ENCODE measurements at regions not wholly inside any gene's neighbourhood (a gene's known extent, or its start where the extent isn't known, plus 50 kb on each side); places are given as distances from the start of the nearest gene placed in this dataset.

GRCh38 chr14:61847861-61848260 lies 85.6 kb downstream of the SNAPC1 start:
- Histone ChIP-seq H3K9ac (ENCODE audit: low read depth, low read length) (no peak overlapping the region), H3K36me3 (ENCODE audit: insufficient read depth, low read length) (no peaks in the 10 kb centered on the region), H3K4me2 (ENCODE audit: low read length) (no peak overlapping the region), H3K9me3 (replicated peaks; ENCODE audit: low read length) (no peaks in the 10 kb centered on the region), H3K4me3 (ENCODE audit: low read length) (no peak overlapping the region), H3K4me1 (ENCODE audit: control insufficient read depth, insufficient read depth, low read length) (no peaks in the 10 kb centered on the region), H3K27me3 (ENCODE audit: control insufficient read depth, insufficient read depth, low read length) (peaks cover 25% of the 10 kb centered on the region)

GRCh38 chr14:61854898-61855297 lies 92.7 kb downstream of the SNAPC1 start:
- Histone ChIP-seq H3K36me3 (ENCODE audit: insufficient read depth, low read length) (no peaks in the 10 kb centered on the region), H3K4me1 (ENCODE audit: control insufficient read depth, insufficient read depth, low read length) (no peaks in the 10 kb centered on the region), H3K27me3 (ENCODE audit: control insufficient read depth, insufficient read depth, low read length) (peaks cover 33% of the 10 kb centered on the region), H3K4me3 (ENCODE audit: low read length) (no peak overlapping the region), H3K4me2 (ENCODE audit: low read length) (no peak overlapping the region), H3K9me3 (replicated peaks; ENCODE audit: low read length) (no peaks in the 10 kb centered on the region), H3K9ac (ENCODE audit: low read depth, low read length) (no peak overlapping the region)

- Histone ChIP-seq H3K4me2 (ENCODE audit: low read length) (no peak overlapping the region), H3K4me1 (ENCODE audit: control insufficient read depth, insufficient read depth, low read length) (no peaks in the 10 kb centered on the region), H3K27me3 (ENCODE audit: control insufficient read depth, insufficient read depth, low read length) (peaks cover 35% of the 10 kb centered on the region), H3K9me3 (replicated peaks; ENCODE audit: low read length) (no peaks in the 10 kb centered on the region), H3K4me3 (ENCODE audit: low read length) (no peak overlapping the region), H3K9ac (ENCODE audit: low read depth, low read length) (no peak overlapping the region), H3K36me3 (ENCODE audit: insufficient read depth, low read length) (no peaks in the 10 kb centered on the region)
Observed at GRCh38 chr14:61860294-61860918, 98.2 kb downstream of the SNAPC1 start.

GRCh38 chr14:61861320-61861865 lies 99.2 kb downstream of the SNAPC1 start:
- Histone ChIP-seq H3K4me3 (ENCODE audit: low read length) (no peak overlapping the region), H3K9ac (ENCODE audit: low read depth, low read length) (no peak overlapping the region), H3K36me3 (ENCODE audit: insufficient read depth, low read length) (no peaks in the 10 kb centered on the region), H3K27me3 (ENCODE audit: control insufficient read depth, insufficient read depth, low read length) (peaks cover 32% of the 10 kb centered on the region), H3K9me3 (replicated peaks; ENCODE audit: low read length) (no peaks in the 10 kb centered on the region), H3K4me2 (ENCODE audit: low read length) (no peak overlapping the region), H3K4me1 (ENCODE audit: control insufficient read depth, insufficient read depth, low read length) (no peaks in the 10 kb centered on the region)

GRCh38 chr14:61864329-61864898 lies 102.2 kb downstream of the SNAPC1 start:
- Histone ChIP-seq H3K9ac (ENCODE audit: low read depth, low read length) (no peak overlapping the region), H3K4me1 (ENCODE audit: control insufficient read depth, insufficient read depth, low read length) (no peaks in the 10 kb centered on the region), H3K4me3 (ENCODE audit: low read length) (no peak overlapping the region), H3K27me3 (ENCODE audit: control insufficient read depth, insufficient read depth, low read length) (peaks cover 33% of the 10 kb centered on the region), H3K4me2 (ENCODE audit: low read length) (no peak overlapping the region), H3K9me3 (replicated peaks; ENCODE audit: low read length) (no peaks in the 10 kb centered on the region), H3K36me3 (ENCODE audit: insufficient read depth, low read length) (no peaks in the 10 kb centered on the region)

GRCh38 chr14:61866932-61867920 lies 105.0 kb downstream of the SNAPC1 start:
- Histone ChIP-seq H3K4me1 (ENCODE audit: control insufficient read depth, insufficient read depth, low read length) (no peaks in the 10 kb centered on the region), H3K9me3 (replicated peaks; ENCODE audit: low read length) (no peaks in the 10 kb centered on the region), H3K4me3 (ENCODE audit: low read length) (no peak overlapping the region), H3K4me2 (ENCODE audit: low read length) (no peak overlapping the region), H3K36me3 (ENCODE audit: insufficient read depth, low read length) (no peaks in the 10 kb centered on the region), H3K27me3 (ENCODE audit: control insufficient read depth, insufficient read depth, low read length) (peaks cover 31% of the 10 kb centered on the region), H3K9ac (ENCODE audit: low read depth, low read length) (no peak overlapping the region)

- Histone ChIP-seq H3K9ac (ENCODE audit: low read depth, low read length) (no peak overlapping the region), H3K4me3 (ENCODE audit: low read length) (no peak overlapping the region), H3K4me1 (ENCODE audit: control insufficient read depth, insufficient read depth, low read length) (no peaks in the 10 kb centered on the region), H3K9me3 (replicated peaks; ENCODE audit: low read length) (no peaks in the 10 kb centered on the region), H3K36me3 (ENCODE audit: insufficient read depth, low read length) (no peaks in the 10 kb centered on the region), H3K27me3 (ENCODE audit: control insufficient read depth, insufficient read depth, low read length) (peaks cover 38% of the 10 kb centered on the region), H3K4me2 (ENCODE audit: low read length) (no peak overlapping the region)
Observed at GRCh38 chr14:61868846-61869245, 106.6 kb downstream of the SNAPC1 start.

- Histone ChIP-seq H3K36me3 (ENCODE audit: insufficient read depth, low read length) (no peaks in the 10 kb centered on the region), H3K4me2 (ENCODE audit: low read length) (no peak overlapping the region), H3K9ac (ENCODE audit: low read depth, low read length) (no peak overlapping the region), H3K27me3 (ENCODE audit: control insufficient read depth, insufficient read depth, low read length) (peaks cover 49% of the 10 kb centered on the region), H3K9me3 (replicated peaks; ENCODE audit: low read length) (no peaks in the 10 kb centered on the region), H3K4me1 (ENCODE audit: control insufficient read depth, insufficient read depth, low read length) (no peaks in the 10 kb centered on the region), H3K4me3 (ENCODE audit: low read length) (no peak overlapping the region)
Observed at GRCh38 chr14:61870163-61870562, 107.9 kb downstream of the SNAPC1 start.

- H3K4me2 ChIP-seq (ENCODE audit: low read length), result no peak overlapping the region
- H3K27me3 ChIP-seq (ENCODE audit: control insufficient read depth, insufficient read depth, low read length), result peaks cover 54% of the 10 kb centered on the region
- H3K9me3 ChIP-seq (replicated peaks; ENCODE audit: low read length), result no peaks in the 10 kb centered on the region
- H3K36me3 ChIP-seq (ENCODE audit: insufficient read depth, low read length), result no peaks in the 10 kb centered on the region
- H3K4me1 ChIP-seq (ENCODE audit: control insufficient read depth, insufficient read depth, low read length), result no peaks in the 10 kb centered on the region
- no peak overlapping the region for H3K9ac ChIP-seq (ENCODE audit: low read depth, low read length)
- no peak overlapping the region for H3K4me3 ChIP-seq (ENCODE audit: low read length)
Observed at GRCh38 chr14:61872452-61872851, 110.2 kb downstream of the SNAPC1 start.

GRCh38 chr14:61875483-61875882 lies 113.3 kb downstream of the SNAPC1 start:
- Histone ChIP-seq H3K4me3 (ENCODE audit: low read length) (no peak overlapping the region), H3K9ac (ENCODE audit: low read depth, low read length) (no peak overlapping the region), H3K36me3 (ENCODE audit: insufficient read depth, low read length) (no peaks in the 10 kb centered on the region), H3K4me2 (ENCODE audit: low read length) (no peak overlapping the region), H3K4me1 (ENCODE audit: control insufficient read depth, insufficient read depth, low read length) (no peaks in the 10 kb centered on the region), H3K27me3 (ENCODE audit: control insufficient read depth, insufficient read depth, low read length) (peaks cover 76% of the 10 kb centered on the region), H3K9me3 (replicated peaks; ENCODE audit: low read length) (no peaks in the 10 kb centered on the region)

- no peaks in the 10 kb centered on the region for H3K4me1 ChIP-seq (ENCODE audit: control insufficient read depth, insufficient read depth, low read length)
- peaks cover 85% of the 10 kb centered on the region for H3K27me3 ChIP-seq (ENCODE audit: control insufficient read depth, insufficient read depth, low read length)
- H3K9me3 ChIP-seq (replicated peaks; ENCODE audit: low read length), result no peaks in the 10 kb centered on the region
- H3K4me3 ChIP-seq (ENCODE audit: low read length), result no peak overlapping the region
- no peaks in the 10 kb centered on the region for H3K36me3 ChIP-seq (ENCODE audit: insufficient read depth, low read length)
- H3K4me2 ChIP-seq (ENCODE audit: low read length), result no peak overlapping the region
- no peak overlapping the region for H3K9ac ChIP-seq (ENCODE audit: low read depth, low read length)
Observed at GRCh38 chr14:61876362-61877034, 114.3 kb downstream of the SNAPC1 start.

All from skeletal muscle satellite cell (primary cell).